Keratinocyte (primary cell): ENCODE measurements at regions not wholly inside any gene's neighbourhood (a gene's known extent, or its start where the extent isn't known, plus 50 kb on each side); places are given as distances from the start of the nearest gene placed in this dataset.

Source experiments
- DNase-seq: peaks from one replicate; pipeline ENCODE4 v3.0.0-alpha.2; 2011; ENCODE audit warnings: low read depth, missing footprints, low spot score
- FAIRE-seq: peaks from 2 replicates; lab custom pipeline; 2011; peaks lifted over from hg19 to GRCh38; lab: Jason Lieb, UNC
- H2AFZ ChIP-seq: 2 replicates; pipeline ENCODE4 v1.6.0; 2012; ENCODE audit warnings: low read length, control low read depth, inconsistent platforms; ENCODE audit not compliant: control insufficient read depth
- H3K27ac ChIP-seq: 2 replicates; pipeline ENCODE4 v1.5.1; 2011; ENCODE audit warnings: low read length; ENCODE audit not compliant: control insufficient read depth, insufficient read depth
- H3K27me3 ChIP-seq: 3 replicates; pipeline ENCODE4 v1.6.0; 2011; ENCODE audit warnings: low read length; ENCODE audit not compliant: control insufficient read depth, insufficient read depth; ENCODE audit errors: extremely low read depth
- H3K36me3 ChIP-seq, 2 experiments: 2 replicates in 1 of 2; 3 replicates in 1 of 2; pipeline ENCODE4 v1.5.1; 2011; ENCODE audit warnings: low read length in 2 of 2, mild to moderate bottlenecking in 1 of 2; ENCODE audit not compliant: control insufficient read depth in 2 of 2, insufficient read depth in 2 of 2; ENCODE audit errors: extremely low read depth in 1 of 2
- H3K4me1 ChIP-seq: 3 replicates; pipeline ENCODE4 v1.5.1; 2011; ENCODE audit warnings: low read length; ENCODE audit not compliant: control insufficient read depth, insufficient read depth; ENCODE audit errors: extremely low read depth
- H3K4me2 ChIP-seq: 3 replicates; pipeline ENCODE4 v1.6.0; 2011; ENCODE audit warnings: low read depth, low read length; ENCODE audit not compliant: control insufficient read depth, insufficient read depth; ENCODE audit errors: extremely low read depth
- H3K4me3 ChIP-seq, 3 experiments: fragments of 200-600 bp in 1 of 3; sonication (generic) in 1 of 3; 2 replicates in 2 of 3; 3 replicates in 1 of 3; pipeline ENCODE4 v1.5.1; 2011 to 2016; ENCODE audit warnings: low read length in 3 of 3, mild to moderate bottlenecking in 3 of 3, control low read depth in 2 of 3, inconsistent platforms in 1 of 3, low read depth in 1 of 3, mixed read lengths in 1 of 3, mixed run types in 1 of 3, moderate library complexity in 1 of 3; ENCODE audit not compliant: control insufficient read depth in 2 of 3, insufficient read depth in 2 of 3; ENCODE audit errors: extremely low read depth in 1 of 3
- H3K79me2 ChIP-seq: 2 replicates; pipeline ENCODE4 v1.6.0; 2012; ENCODE audit warnings: low read length; ENCODE audit not compliant: control insufficient read depth, insufficient read depth
- H3K9ac ChIP-seq: 3 replicates; pipeline ENCODE4 v1.6.0; 2011; ENCODE audit warnings: low read length; ENCODE audit not compliant: control insufficient read depth, insufficient read depth; ENCODE audit errors: extremely low read depth
- H3K9me1 ChIP-seq: 3 replicates; pipeline ENCODE4 v1.6.0; 2011; ENCODE audit warnings: low read length; ENCODE audit not compliant: control insufficient read depth, insufficient read depth; ENCODE audit errors: extremely low read depth
- H3K9me3 ChIP-seq: 2 replicates; pipeline ENCODE4 v1.5.1; 2012; ENCODE audit warnings: low read depth, low read length; ENCODE audit not compliant: control insufficient read depth
- H4K20me1 ChIP-seq: 3 replicates; pipeline ENCODE4 v1.6.0; 2011; ENCODE audit warnings: low read length; ENCODE audit not compliant: control insufficient read depth, insufficient read depth; ENCODE audit errors: extremely low read depth
- CTCF ChIP-seq, 3 experiments: IDR thresholded peaks in 1 of 3; conservative IDR thresholded peaks in 1 of 3; optimal IDR thresholded peaks in 1 of 3; 2 replicates in 2 of 3; 3 replicates in 1 of 3; pipeline versions ENCODE3 to v1.5.1; 2011; ENCODE audit warnings: low read length in 3 of 3, mild to moderate bottlenecking in 3 of 3, moderate library complexity in 2 of 3, control low read depth in 1 of 3, inconsistent platforms in 1 of 3; ENCODE audit not compliant: insufficient read depth in 2 of 3; ENCODE audit errors: extremely low read depth in 1 of 3
- EZH2 ChIP-seq: IDR thresholded peaks from one replicate; pipeline ENCODE4 v1.6.1; 2012; ENCODE audit warnings: inconsistent platforms, mild to moderate bottlenecking, low read length, moderate library complexity
- dilution Hi-C: fragments of 300-500 bp; cut with MboI; formaldehyde crosslinking; loops from one replicate; pipeline ENCODE4 v1.7.0; 2020; ENCODE audit warnings: low sequenced_read_pairs; ENCODE audit not compliant: extremely low pct_ligation_motif_present

- dilution Hi-C loops: no loop called here
- FAIRE-seq: no peak
- H3K9me1 ChIP-seq: no peaks in the 10 kb centered on the region
These were observed 62.0 kb downstream of the PABIR2 start for GRCh38 chrX:134735015-134735414.

GRCh38 chrX:134734466-134734952, 62.5 kb downstream of the PABIR2 start:
- Histone ChIP-seq H3K36me3 (no peaks in the 10 kb centered on the region), H2AFZ (no peak overlapping the region), H3K9ac (no peak overlapping the region), H3K4me2 (no peak overlapping the region), H3K27ac (no peak overlapping the region), H4K20me1 (no peaks in the 10 kb centered on the region), H3K27me3 (no peaks in the 10 kb centered on the region), H3K9me3 (no peaks in the 10 kb centered on the region), H3K4me3 (no peak overlapping the region), H3K4me1 (no peaks in the 10 kb centered on the region), H3K9me1 (no peaks in the 10 kb centered on the region), H3K79me2 (no peaks in the 10 kb centered on the region)
- FAIRE-seq (no peak), DNase-seq (no peak)
- no peak for TF ChIP-seq EZH2
- TF ChIP-seq CTCF (optimal IDR thresholded peaks at IDR 0.05 in 1 of 3, IDR thresholded peaks at IDR 0.05 in 1 of 3, conservative IDR thresholded peaks at IDR 0.05 in 1 of 3; ENCODE audit: extremely low read depth in 1 of 3, insufficient read depth in 2 of 3, low read length in 3 of 3): no peak
- dilution Hi-C loops: no loop called here

More at GRCh38 chrX:134735015-134735414, 62.0 kb downstream of the PABIR2 start:
- Histone ChIP-seq H3K27ac (no peak overlapping the region), H2AFZ (no peak overlapping the region), H3K4me1 (no peaks in the 10 kb centered on the region), H3K9me3 (no peaks in the 10 kb centered on the region), H4K20me1 (no peaks in the 10 kb centered on the region), H3K4me3 (no peak overlapping the region), H3K9ac (no peak overlapping the region), H3K4me2 (no peak overlapping the region), H3K36me3 (no peaks in the 10 kb centered on the region), H3K79me2 (no peaks in the 10 kb centered on the region), H3K27me3 (no peaks in the 10 kb centered on the region)
- no peak for DNase-seq
- TF ChIP-seq CTCF (optimal IDR thresholded peaks at IDR 0.05 in 1 of 3, IDR thresholded peaks at IDR 0.05 in 1 of 3, conservative IDR thresholded peaks at IDR 0.05 in 1 of 3; ENCODE audit: extremely low read depth in 1 of 3, insufficient read depth in 2 of 3, low read length in 3 of 3) (no peak), EZH2 (no peak)
